ENCODE measurements at regions not wholly inside any gene's neighbourhood (a gene's known extent, or its start where the extent isn't known, plus 50 kb on each side); places are given as distances from the start of the nearest gene placed in this dataset.

GRCh38 chr4:59539401-59539800 lies 1660.7 kb upstream of the ADGRL3 start:
- no peak for TF ChIP-seq CTCF (IDR thresholded peaks at IDR 0.05)

- TF ChIP-seq CTCF (IDR thresholded peaks at IDR 0.05), result no peak
Observed at GRCh38 chr4:59540311-59540710, 1659.8 kb upstream of the ADGRL3 start.

GRCh38 chr4:59553063-59553720 lies 1646.9 kb upstream of the ADGRL3 start:
- no peak for TF ChIP-seq CTCF (IDR thresholded peaks at IDR 0.05)

GRCh38 chr4:59553721-59554091 lies 1646.4 kb upstream of the ADGRL3 start:
- TF ChIP-seq CTCF (IDR thresholded peaks at IDR 0.05), result no peak

- TF ChIP-seq CTCF (IDR thresholded peaks at IDR 0.05), result no peak
Observed at GRCh38 chr4:59565836-59566235, 1634.3 kb upstream of the ADGRL3 start.

GRCh38 chr4:59570860-59571476 lies 1629.2 kb upstream of the ADGRL3 start:
- no peak for TF ChIP-seq CTCF (IDR thresholded peaks at IDR 0.05)

GRCh38 chr4:59571805-59572430 lies 1628.2 kb upstream of the ADGRL3 start:
- TF ChIP-seq CTCF (IDR thresholded peaks at IDR 0.05), result no peak
